Endothelial cell of umbilical vein (primary cell): ENCODE measurements at regions not wholly inside any gene's neighbourhood (a gene's known extent, or its start where the extent isn't known, plus 50 kb on each side); places are given as distances from the start of the nearest gene placed in this dataset.

Experiments used
- BruUV-seq: library from RNA; stranded (reverse); fragments of 400-500 nt; replicated peaks from 2 replicates; lab custom pipeline; 2021; lab: Mats Ljungman, UMichigan
- CTCF ChIA-PET: fragments of 300-600, 350-600 bp; sonication (Branson Sonifier 250); formaldehyde crosslinking; loops from one replicate; lab custom pipeline; 2021; ENCODE audit warnings: antibody characterized with exemption, inconsistent platforms; lab: Charles Lee
- POLR2A ChIA-PET: fragments of 300-600, 350-600 bp; sonication (Branson Sonifier 250); formaldehyde crosslinking; loops from one replicate; lab custom pipeline; 2021; ENCODE audit warnings: antibody characterized with exemption, inconsistent platforms; lab: Charles Lee
- DNase-seq: peaks from one replicate; pipeline ENCODE4 v3.0.0-alpha.2; 2011; ENCODE audit warnings: low read depth, low spot score
- FAIRE-seq: peaks from 2 replicates; lab custom pipeline; 2011; peaks lifted over from hg19 to GRCh38; lab: Jason Lieb, UNC
- H2AFZ ChIP-seq: 2 replicates; pipeline ENCODE4 v1.6.0; 2012; ENCODE audit warnings: low read depth, low read length, control low read depth, inconsistent platforms
- H3K27ac ChIP-seq: 2 replicates; pipeline ENCODE4 v1.5.1; 2011; ENCODE audit warnings: low read depth, mild to moderate bottlenecking, control low read depth, low read length, moderate library complexity; ENCODE audit not compliant: insufficient read depth
- H3K27me3 ChIP-seq, 2 experiments: 2 replicates each; pipeline versions ENCODE4 v1.6.0 to v1.6.1; 2011; ENCODE audit warnings: low read length in 2 of 2, mixed read lengths in 1 of 2; ENCODE audit not compliant: control insufficient read depth in 2 of 2, insufficient read depth in 2 of 2
- H3K36me3 ChIP-seq, 2 experiments: 2 replicates in 1 of 2; 3 replicates in 1 of 2; pipeline ENCODE4 v1.5.1; 2011; ENCODE audit warnings: low read length in 2 of 2, mild to moderate bottlenecking in 1 of 2, moderate library complexity in 1 of 2; ENCODE audit not compliant: control insufficient read depth in 2 of 2, insufficient read depth in 2 of 2; ENCODE audit errors: extremely low read depth in 1 of 2
- H3K4me1 ChIP-seq: 3 replicates; pipeline ENCODE4 v1.5.1; 2011; ENCODE audit warnings: mild to moderate bottlenecking, low read length; ENCODE audit not compliant: control insufficient read depth, insufficient read depth; ENCODE audit errors: extremely low read depth
- H3K4me2 ChIP-seq: 2 replicates; pipeline ENCODE4 v1.6.1; 2011; ENCODE audit warnings: low read length, control low read depth, mixed read lengths; ENCODE audit not compliant: insufficient read depth
- H3K4me3 ChIP-seq, 3 experiments: fragments of 200-600 bp in 1 of 3; sonication (generic), shearing (Covaris generic) in 1 of 3; replicated peaks in 1 of 3; 2 replicates each; pipeline ENCODE4 v1.5.1; 2011 to 2016; ENCODE audit warnings: control low read depth in 3 of 3, low read length in 3 of 3, mild to moderate bottlenecking in 2 of 3, inconsistent platforms in 1 of 3, low read depth in 1 of 3, moderate library complexity in 1 of 3; ENCODE audit not compliant: insufficient read depth in 1 of 3
- H3K79me2 ChIP-seq: 2 replicates; pipeline ENCODE4 v1.6.0; 2012; ENCODE audit warnings: low read length, inconsistent platforms; ENCODE audit not compliant: control insufficient read depth, insufficient read depth
- H3K9ac ChIP-seq: replicated peaks from 2 replicates; pipeline ENCODE3; 2011; ENCODE audit warnings: low read length, control low read depth; ENCODE audit not compliant: insufficient read depth; ENCODE audit errors: extremely low read depth
- H3K9me1 ChIP-seq: replicated peaks from 3 replicates; pipeline ENCODE4 v1.6.0; 2011; ENCODE audit warnings: mild to moderate bottlenecking, low read length; ENCODE audit not compliant: control insufficient read depth, insufficient read depth; ENCODE audit errors: extremely low read depth
- H3K9me3 ChIP-seq: replicated peaks from 2 replicates; pipeline ENCODE4 v1.5.1; 2012; ENCODE audit warnings: low read length, inconsistent platforms; ENCODE audit not compliant: control insufficient read depth, insufficient read depth
- H4K20me1 ChIP-seq: replicated peaks from 2 replicates; pipeline ENCODE3; 2011; ENCODE audit warnings: mild to moderate bottlenecking, low read length; ENCODE audit not compliant: control insufficient read depth, insufficient read depth; ENCODE audit errors: extremely low read depth
- CTCF ChIP-seq, 2 donors: IDR thresholded peaks; 1 replicate in 1 of 2; 2 replicates in 1 of 2; pipeline ENCODE4 v1.5.1; 2011; ENCODE audit warnings: low read length in 2 of 2, mild to moderate bottlenecking in 2 of 2, moderate library complexity in 2 of 2, control low read depth in 1 of 2, inconsistent platforms in 1 of 2, low read depth in 1 of 2; ENCODE audit not compliant: insufficient read depth in 1 of 2; ENCODE audit errors: extremely low read depth in 1 of 2
- EZH2 ChIP-seq: IDR thresholded peaks from 2 replicates; pipeline ENCODE4 v1.6.1; 2012; ENCODE audit warnings: borderline replicate concordance, low read depth, mild to moderate bottlenecking, moderate library complexity, low read length, inconsistent platforms; ENCODE audit not compliant: severe bottlenecking
- FOS ChIP-seq: IDR thresholded peaks from 2 replicates; pipeline ENCODE4 v1.6.1; 2011; ENCODE audit warnings: mild to moderate bottlenecking, low read length, moderate library complexity, borderline replicate concordance; ENCODE audit not compliant: insufficient read depth
- GATA2 ChIP-seq: IDR thresholded peaks from 2 replicates; pipeline ENCODE4 v1.7.0; 2011; ENCODE audit warnings: low read depth, mild to moderate bottlenecking, moderate library complexity, mixed read lengths, low read length; ENCODE audit not compliant: insufficient read length, insufficient read depth
- MYC ChIP-seq: IDR thresholded peaks from one replicate; pipeline ENCODE4 v1.6.1; 2011; ENCODE audit warnings: mild to moderate bottlenecking, low read depth, low read length
- POLR2AphosphoS5 ChIP-seq: IDR thresholded peaks from 2 replicates; pipeline ENCODE4 v1.6.1; 2012; ENCODE audit warnings: low read depth, mild to moderate bottlenecking, control low read depth, low read length, moderate library complexity; ENCODE audit not compliant: insufficient read depth
- dilution Hi-C: fragments of 300-500 bp; cut with MboI; formaldehyde crosslinking; loops from one replicate; pipeline ENCODE4 v1.15.0; 2019; ENCODE audit warnings: low sequenced_read_pairs; ENCODE audit not compliant: extremely low pct_ligation_motif_present
- intact Hi-C: fragments of 100-400 bp; cut with micrococcal nuclease; formaldehyde crosslinking; loops from one replicate; pipeline ENCODE4 v1.10.0; 2022

- dilution Hi-C loops = no loop called here
Measured at GRCh38 chr5:25415970-25416369, 771.2 kb upstream of the CDH10 start.

GRCh38 chr5:25414742-25415141, 770.0 kb upstream of the CDH10 start:
- Histone ChIP-seq H2AFZ (no peak overlapping the region), H3K27me3 (no peaks in the 10 kb centered on the region), H3K4me3 (no peak overlapping the region), H3K9me3 (peaks cover 2% of the 10 kb centered on the region), H3K79me2 (no peaks in the 10 kb centered on the region), H3K4me1 (no peaks in the 10 kb centered on the region), H3K9ac (no peak overlapping the region), H3K27ac (no peak overlapping the region), H4K20me1 (no peaks in the 10 kb centered on the region), H3K9me1 (no peaks in the 10 kb centered on the region), H3K4me2 (no peak overlapping the region), H3K36me3 (no peaks in the 10 kb centered on the region)
- DNase-seq (no peak), FAIRE-seq (no peak)
- CTCF ChIA-PET = no interaction called here
- BruUV-seq = no TSS peak
- dilution Hi-C loops (no loop called here), intact Hi-C loops (no loop called here)
- POLR2A ChIA-PET = no interaction called here
- no peak for TF ChIP-seq FOS
- TF ChIP-seq POLR2AphosphoS5 = no peak
- TF ChIP-seq GATA2 = no peak
- no peak for TF ChIP-seq EZH2
- no peak for TF ChIP-seq MYC

More at GRCh38 chr5:25415970-25416369, 771.2 kb upstream of the CDH10 start:
- no peak overlapping the region for H3K9ac ChIP-seq
- no peaks in the 10 kb centered on the region for H4K20me1 ChIP-seq
- no peaks in the 10 kb centered on the region for H3K36me3 ChIP-seq
- no TSS peak for BruUV-seq
- H3K9me3 ChIP-seq = peaks cover 2% of the 10 kb centered on the region
- H3K4me3 ChIP-seq = no peak overlapping the region
- ChIA-PET POLR2A (no interaction called here), CTCF (no interaction called here)
- intact Hi-C loops = no loop called here
- no peaks in the 10 kb centered on the region for H3K27me3 ChIP-seq
- H3K79me2 ChIP-seq = no peaks in the 10 kb centered on the region
- H2AFZ ChIP-seq = no peak overlapping the region
- H3K9me1 ChIP-seq = no peaks in the 10 kb centered on the region
- FAIRE-seq (no peak), DNase-seq (no peak)
- TF ChIP-seq EZH2 (no peak), CTCF (IDR thresholded peaks at IDR 0.05; ENCODE audit: extremely low read depth in 1 of 2, insufficient read depth in 1 of 2, low read depth in 1 of 2, low read length in 2 of 2) (no peak)
- H3K4me2 ChIP-seq = no peak overlapping the region
- no peaks in the 10 kb centered on the region for H3K4me1 ChIP-seq
- no peak overlapping the region for H3K27ac ChIP-seq
